Mesenchymal stem cell (in vitro differentiated cells and primary cell): ENCODE measurements at regions not wholly inside any gene's neighbourhood (a gene's known extent, or its start where the extent isn't known, plus 50 kb on each side); places are given as distances from the start of the nearest gene placed in this dataset.

Experiments used
- DNase-seq: peaks from one replicate; pipeline ENCODE4 v3.0.0-alpha.2; 2013
- H2AFZ ChIP-seq: one replicate; pipeline ENCODE4 v1.6.1; 2013; ENCODE audit warnings: low read depth, mild to moderate bottlenecking, control low read depth, inconsistent platforms, low read length, moderate library complexity
- H2AK5ac ChIP-seq: 2 replicates; pipeline ENCODE4 v1.6.1; 2013; ENCODE audit warnings: low read length, moderate library complexity, mild to moderate bottlenecking, inconsistent platforms; ENCODE audit not compliant: severe bottlenecking
- H2BK120ac ChIP-seq: one replicate; pipeline ENCODE4 v1.6.1; 2013; ENCODE audit warnings: low read depth, mild to moderate bottlenecking, inconsistent platforms, low read length, moderate library complexity
- H2BK12ac ChIP-seq, 2 experiments: one replicate each; pipeline ENCODE4 v1.6.1; 2013; ENCODE audit warnings: inconsistent platforms in 2 of 2, low read length in 2 of 2, mild to moderate bottlenecking in 2 of 2, moderate library complexity in 2 of 2, control low read depth in 1 of 2
- H2BK15ac ChIP-seq: one replicate; pipeline ENCODE4 v1.6.1; 2013; ENCODE audit warnings: mild to moderate bottlenecking, low read depth, inconsistent platforms; ENCODE audit not compliant: poor library complexity, severe bottlenecking
- H2BK5ac ChIP-seq: 2 replicates; pipeline ENCODE4 v1.6.1; 2013; ENCODE audit warnings: low read depth, mild to moderate bottlenecking, low read length, control low read depth, inconsistent platforms; ENCODE audit not compliant: poor library complexity, severe bottlenecking
- H3K14ac ChIP-seq, 2 experiments: one replicate each; pipeline ENCODE4 v1.6.1; 2013; ENCODE audit warnings: inconsistent platforms in 2 of 2, low read length in 2 of 2, control low read depth in 1 of 2, mild to moderate bottlenecking in 1 of 2, moderate library complexity in 1 of 2
- H3K18ac ChIP-seq, 2 experiments: one replicate each; pipeline ENCODE4 v1.6.1; 2013; ENCODE audit warnings: inconsistent platforms in 2 of 2, low read length in 2 of 2, control low read depth in 1 of 2, low read depth in 1 of 2, mild to moderate bottlenecking in 1 of 2
- H3K23ac ChIP-seq, 2 experiments: one replicate each; pipeline ENCODE4 v1.6.1; 2013; ENCODE audit warnings: inconsistent platforms in 2 of 2, low read length in 2 of 2, mild to moderate bottlenecking in 2 of 2, moderate library complexity in 2 of 2, control low read depth in 1 of 2
- H3K27ac ChIP-seq: 2 replicates; pipeline ENCODE4 v1.5.1; 2013; ENCODE audit warnings: mild to moderate bottlenecking, moderate library complexity, low read length, control low read depth, inconsistent platforms; ENCODE audit not compliant: poor library complexity, severe bottlenecking
- H3K27me3 ChIP-seq, 2 experiments: 2 replicates each; pipeline versions ENCODE4 v1.6.1 to v1.7.0; 2013; ENCODE audit warnings: low read length in 2 of 2, mild to moderate bottlenecking in 2 of 2, moderate library complexity in 2 of 2, control low read depth in 1 of 2, inconsistent platforms in 1 of 2; ENCODE audit not compliant: control insufficient read depth in 1 of 2, insufficient read depth in 1 of 2
- H3K36me3 ChIP-seq, 2 experiments: 2 replicates each; pipeline versions ENCODE4 v1.6.1 to v1.7.0; 2013; ENCODE audit warnings: low read length in 2 of 2, control low read depth in 1 of 2, inconsistent platforms in 1 of 2, low read depth in 1 of 2, mild to moderate bottlenecking in 1 of 2; ENCODE audit not compliant: insufficient read depth in 2 of 2, control insufficient read depth in 1 of 2
- H3K4ac ChIP-seq, 2 experiments: one replicate each; pipeline ENCODE4 v1.6.1; 2013; ENCODE audit warnings: inconsistent platforms in 2 of 2, low read length in 2 of 2, mild to moderate bottlenecking in 2 of 2, moderate library complexity in 2 of 2, control low read depth in 1 of 2, low read depth in 1 of 2
- H3K4me1 ChIP-seq: 2 replicates; pipeline ENCODE4 v1.6.1; 2013; ENCODE audit warnings: low read depth, low read length, control low read depth; ENCODE audit not compliant: control insufficient read depth, insufficient read depth
- H3K4me2 ChIP-seq: 2 replicates; pipeline ENCODE4 v1.6.1; 2013; ENCODE audit warnings: low read length, mild to moderate bottlenecking, inconsistent platforms; ENCODE audit not compliant: poor library complexity, severe bottlenecking
- H3K4me3 ChIP-seq, 2 experiments: 2 replicates each; pipeline versions ENCODE4 v1.5.1 to v1.7.0; 2013; ENCODE audit warnings: low read length in 2 of 2, mild to moderate bottlenecking in 2 of 2, control low read depth in 1 of 2, low read depth in 1 of 2; ENCODE audit not compliant: insufficient read depth in 1 of 2
- H3K79me1 ChIP-seq: replicated peaks from 2 replicates; pipeline ENCODE4 v1.6.1; 2013; ENCODE audit warnings: mild to moderate bottlenecking, control low read depth, low read length, inconsistent platforms; ENCODE audit not compliant: poor library complexity, severe bottlenecking
- H3K9ac ChIP-seq: 2 replicates; pipeline ENCODE4 v1.7.0; 2013; ENCODE audit warnings: mild to moderate bottlenecking, low read length, moderate library complexity
- H3K9me3 ChIP-seq: 2 replicates; pipeline ENCODE4 v1.7.0; 2013; ENCODE audit warnings: mild to moderate bottlenecking, low read length; ENCODE audit not compliant: control insufficient read depth
- H4K8ac ChIP-seq: one replicate; pipeline ENCODE4 v1.6.1; 2013; ENCODE audit warnings: inconsistent platforms, mild to moderate bottlenecking, low read length, moderate library complexity
- H4K91ac ChIP-seq: one replicate; pipeline ENCODE4 v1.6.1; 2013; ENCODE audit warnings: mild to moderate bottlenecking, low read length, inconsistent platforms
- WGBS: methylation state at CpG from one replicate; pipeline ENCODE4 v1.1.7; 2013; ENCODE audit warnings: mixed read lengths; 5-methylcytosine and 5-hydroxymethylcytosine counted together

DNA sequence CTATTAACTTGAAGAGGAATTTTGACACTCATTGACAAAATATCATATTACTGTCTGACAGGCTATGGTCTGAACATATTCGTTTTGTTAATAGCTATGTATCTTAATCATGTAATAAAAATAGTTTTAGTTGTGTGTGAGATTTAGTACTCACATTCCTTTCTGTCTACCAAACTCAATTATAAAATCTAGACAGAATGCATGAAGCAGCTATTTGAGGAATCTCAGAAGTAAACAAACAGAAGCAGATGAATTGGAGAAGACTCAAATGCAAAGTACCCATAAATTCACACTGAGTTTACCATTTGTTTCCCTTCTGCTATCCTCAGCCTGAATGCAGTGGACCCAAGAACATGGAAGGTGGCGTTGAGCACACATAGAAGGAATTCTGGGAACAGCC lies 841.6 kb upstream of the AADAT start:
- Histone ChIP-seq H3K9ac (no peak overlapping the region), H4K8ac (no peak overlapping the region), H2BK120ac (no peak overlapping the region), H3K4me3 (no peak overlapping the region), H2AFZ (no peak overlapping the region), H2BK5ac (no peak overlapping the region), H3K36me3 (no peaks in the 10 kb centered on the region), H3K4ac (no peak overlapping the region), H3K18ac (no peak overlapping the region), H3K4me2 (no peak overlapping the region), H3K14ac (no peak overlapping the region), H2BK15ac (no peak overlapping the region), H3K27me3 (no peaks in the 10 kb centered on the region), H3K4me1 (no peaks in the 10 kb centered on the region), H3K79me1 (no peaks in the 10 kb centered on the region), H3K27ac (no peak overlapping the region), H3K23ac (no peak overlapping the region), H2AK5ac (no peak overlapping the region), H2BK12ac (no peak overlapping the region), H3K9me3 (no peaks in the 10 kb centered on the region), H4K91ac (no peak overlapping the region)
- no CpG with 5 or more reads among the region's 2 CpGs for WGBS
- peak; percentile 27 for DNase-seq

DNA sequence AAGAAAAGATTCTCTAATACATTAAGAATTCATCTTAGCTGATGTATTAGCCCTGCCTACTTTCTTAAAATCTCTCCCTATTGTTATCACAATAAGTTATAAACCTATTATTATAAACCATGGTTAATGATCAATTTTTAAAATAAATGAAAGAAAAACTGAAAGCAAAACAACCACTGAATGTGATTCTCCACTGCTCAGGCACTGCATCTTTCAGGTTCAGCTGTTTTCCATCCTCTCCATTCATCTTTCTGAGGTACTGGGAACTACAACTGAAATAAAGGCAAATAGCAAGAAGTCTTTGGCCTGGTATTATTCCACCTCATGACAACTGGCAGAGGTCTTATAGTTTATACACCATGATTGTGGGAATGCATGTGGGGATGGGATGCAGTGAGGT lies 798.9 kb upstream of the AADAT start:
- Histone ChIP-seq H3K4me1 (no peaks in the 10 kb centered on the region), H3K79me1 (no peaks in the 10 kb centered on the region), H3K4me2 (no peak overlapping the region), H3K4ac (no peak overlapping the region), H4K91ac (no peak overlapping the region), H2BK5ac (no peak overlapping the region), H3K27ac (no peak overlapping the region), H2AFZ (no peak overlapping the region), H2BK15ac (no peak overlapping the region), H3K9me3 (no peaks in the 10 kb centered on the region), H3K27me3 (no peaks in the 10 kb centered on the region), H4K8ac (no peak overlapping the region), H2AK5ac (no peak overlapping the region), H3K9ac (no peak overlapping the region), H3K36me3 (no peaks in the 10 kb centered on the region), H2BK120ac (no peak overlapping the region), H3K18ac (no peak overlapping the region), H3K23ac (no peak overlapping the region), H3K4me3 (no peak overlapping the region), H2BK12ac (no peak overlapping the region), H3K14ac (no peak overlapping the region)
- no peak for DNase-seq

DNA sequence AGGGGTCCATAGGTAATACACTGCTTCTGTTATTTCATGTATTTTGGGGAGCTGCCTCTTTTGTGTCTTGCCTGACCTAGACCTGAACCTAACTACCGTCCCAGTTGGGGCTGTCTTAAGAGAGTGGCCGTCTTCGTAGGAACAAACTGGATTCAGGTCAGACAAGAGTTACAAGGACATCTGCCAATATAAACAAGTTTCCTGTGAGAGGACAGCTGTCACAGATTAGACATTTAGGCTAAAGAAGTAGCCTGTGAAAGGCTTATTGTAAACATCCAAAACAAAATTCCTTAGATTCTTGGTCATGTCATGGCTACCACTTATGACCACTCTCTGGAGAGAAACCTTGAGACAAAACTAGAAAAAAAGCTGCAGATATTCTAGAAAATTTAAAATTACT lies 797.6 kb upstream of the AADAT start:
- Histone ChIP-seq H2AK5ac (no peak overlapping the region), H4K91ac (no peak overlapping the region), H3K27me3 (no peaks in the 10 kb centered on the region), H2BK15ac (no peak overlapping the region), H3K14ac (no peak overlapping the region), H2BK120ac (no peak overlapping the region), H2AFZ (no peak overlapping the region), H3K4me3 (no peak overlapping the region), H3K4ac (no peak overlapping the region), H3K27ac (no peak overlapping the region), H3K18ac (no peak overlapping the region), H3K23ac (no peak overlapping the region), H3K4me2 (no peak overlapping the region), H3K79me1 (no peaks in the 10 kb centered on the region), H3K9ac (no peak overlapping the region), H3K36me3 (no peaks in the 10 kb centered on the region), H4K8ac (no peak overlapping the region), H3K9me3 (no peaks in the 10 kb centered on the region), H3K4me1 (no peaks in the 10 kb centered on the region), H2BK12ac (no peak overlapping the region), H2BK5ac (no peak overlapping the region)
- WGBS, result 7% methylated on average over 3 of the region's 3 CpGs
- DNase-seq, result peak; percentile 17

DNA sequence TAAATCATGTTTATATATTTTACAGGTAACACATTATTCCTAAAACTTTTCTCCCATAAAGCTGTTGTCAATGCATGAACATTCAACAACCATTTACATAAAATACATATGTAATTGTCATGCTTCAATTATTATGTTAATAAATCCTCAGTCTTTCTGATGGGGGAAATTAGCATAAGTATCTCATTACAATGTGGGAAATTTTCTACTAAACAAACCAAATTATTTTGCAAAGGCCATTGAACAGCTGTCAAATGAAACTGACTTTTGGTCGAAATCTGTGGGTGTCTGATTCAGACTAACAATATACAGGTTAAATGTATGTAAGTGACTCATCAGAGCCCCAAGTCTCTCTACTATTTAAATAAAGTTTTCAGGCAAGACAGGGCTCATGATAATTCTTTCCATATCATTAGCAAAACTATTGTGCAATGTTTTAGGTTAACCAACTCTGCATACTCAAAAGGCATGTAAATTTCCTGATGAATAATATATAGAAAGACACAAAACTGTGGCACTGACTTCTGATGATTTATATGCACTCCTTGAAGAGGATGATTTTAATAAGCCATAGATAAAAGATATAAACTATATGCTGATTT lies 795.3 kb upstream of the AADAT start:
- Histone ChIP-seq H2BK5ac (no peak overlapping the region), H3K79me1 (no peaks in the 10 kb centered on the region), H3K4me3 (no peak overlapping the region), H2AFZ (no peak overlapping the region), H3K27ac (no peak overlapping the region), H4K91ac (no peak overlapping the region), H3K4me1 (no peaks in the 10 kb centered on the region), H3K4ac (no peak overlapping the region), H3K36me3 (no peaks in the 10 kb centered on the region), H3K23ac (no peak overlapping the region), H3K9me3 (no peaks in the 10 kb centered on the region), H3K27me3 (no peaks in the 10 kb centered on the region), H2AK5ac (no peak overlapping the region), H3K14ac (no peak overlapping the region), H2BK12ac (no peak overlapping the region), H3K4me2 (no peak overlapping the region), H4K8ac (no peak overlapping the region), H3K9ac (no peak overlapping the region), H2BK15ac (no peak overlapping the region), H3K18ac (no peak overlapping the region), H2BK120ac (no peak overlapping the region)
- WGBS, result no CpG with 5 or more reads among the region's 1 CpG
- DNase-seq, result no peak
